GM12878 (cell line): ENCODE measurements at regions not wholly inside any gene's neighbourhood (a gene's known extent, or its start where the extent isn't known, plus 50 kb on each side); places are given as distances from the start of the nearest gene placed in this dataset.

Source experiments
- ATAC-seq: fragments of 200-7000 bp; cut with Tn5 transposase; 3 replicates; pipeline ENCODE4 v1.9.1; 2020; ENCODE audit warnings: mild to moderate bottlenecking, moderate library complexity
- BruUV-seq: library from RNA; stranded (reverse); fragments of 400-500 nt; replicated peaks from 2 replicates; lab custom pipeline; 2021; lab: Mats Ljungman, UMichigan
- CTCF ChIA-PET: fragments of 300-600 bp; sonication (Branson Sonifier 250); formaldehyde crosslinking; extraction: SDS; loops from one replicate; lab custom pipeline; 2021; ENCODE audit warnings: inconsistent platforms; lab: Yijun Ruan, JAX
- POLR2A ChIA-PET: fragments of 350-600 bp; formaldehyde crosslinking; extraction: SDS; loops from one replicate; lab custom pipeline; 2021; ENCODE audit warnings: inconsistent platforms; lab: Charles Lee
- RAD21 ChIA-PET: fragments of 300-600 bp; sonication (Branson Sonifier 250); formaldehyde crosslinking; loops from one replicate; lab custom pipeline; 2023; ENCODE audit warnings: antibody characterized with exemption; ENCODE audit not compliant: unreplicated experiment; lab: Charles Lee
- SMC1A ChIA-PET: fragments of 300-600 bp; sonication (Branson Sonifier 250); formaldehyde crosslinking; loops from one replicate; lab custom pipeline; 2023; ENCODE audit not compliant: unreplicated experiment, uncharacterized antibody; lab: Charles Lee
- DNase-seq: peaks from one replicate; pipeline ENCODE4 v3.0.0-alpha.2; 2011; ENCODE audit warnings: low read depth, low spot score
- FAIRE-seq: peaks from 3 replicates; lab custom pipeline; 2011; peaks lifted over from hg19 to GRCh38; lab: Jason Lieb, UNC
- H2AFZ ChIP-seq: 2 replicates; pipeline ENCODE4 v1.6.0; 2011; ENCODE audit warnings: low read depth, low read length, control low read depth; ENCODE audit not compliant: control insufficient read depth
- H3K27ac ChIP-seq: 2 replicates; pipeline ENCODE4 v1.5.1; 2011; ENCODE audit warnings: control low read depth; ENCODE audit not compliant: control insufficient read depth, insufficient read depth
- H3K27me3 ChIP-seq, 2 experiments: replicated peaks in 1 of 2; 2 replicates each; pipeline versions ENCODE4 v1.6.0 to v1.6.1; 2011; ENCODE audit warnings: low read length in 1 of 2; ENCODE audit not compliant: control insufficient read depth in 2 of 2, insufficient read depth in 2 of 2
- H3K36me3 ChIP-seq, 2 experiments: 2 replicates each; pipeline ENCODE4 v1.5.1; 2011; ENCODE audit warnings: low read length in 1 of 2; ENCODE audit not compliant: control insufficient read depth in 2 of 2, insufficient read depth in 2 of 2
- H3K4me1 ChIP-seq: 2 replicates; pipeline ENCODE4 v1.6.1; 2011; ENCODE audit warnings: mild to moderate bottlenecking, low read length, moderate library complexity, mixed read lengths; ENCODE audit not compliant: control insufficient read depth, insufficient read depth
- H3K4me2 ChIP-seq: 2 replicates; pipeline ENCODE4 v1.6.0; 2011; ENCODE audit warnings: control low read depth; ENCODE audit not compliant: control insufficient read depth, insufficient read depth
- H3K4me3 ChIP-seq: fragments of 200-600 bp; sonication (generic); 2 replicates; pipeline ENCODE4 v1.5.1; 2016
- H3K79me2 ChIP-seq: 2 replicates; pipeline ENCODE4 v1.6.0; 2011; ENCODE audit warnings: low read length; ENCODE audit not compliant: control insufficient read depth, insufficient read depth
- H3K9ac ChIP-seq: 2 replicates; pipeline ENCODE4 v1.8.0; 2011; ENCODE audit warnings: low read length, control low read depth, mixed read lengths; ENCODE audit not compliant: control insufficient read depth, insufficient read depth
- H3K9me3 ChIP-seq: replicated peaks from 3 replicates; pipeline ENCODE4 v1.5.1; 2011; ENCODE audit warnings: mild to moderate bottlenecking, low read length; ENCODE audit not compliant: control insufficient read depth, insufficient read depth
- H4K20me1 ChIP-seq: 2 replicates; pipeline ENCODE4 v1.6.0; 2011; ENCODE audit not compliant: control insufficient read depth, insufficient read depth
- BRCA1 ChIP-seq: IDR thresholded peaks from 2 replicates; pipeline ENCODE4 v1.6.1; 2011; ENCODE audit warnings: low read depth, low read length, improper control_type of control experiment
- HDAC2 ChIP-seq: fragments of 200-600 bp; sonication (generic); IDR thresholded peaks from 2 replicates; pipeline ENCODE4 v1.6.1; 2017
- JUNB ChIP-seq: IDR thresholded peaks from 2 replicates; pipeline ENCODE4 v1.6.1; 2016; ENCODE audit warnings: antibody characterized with exemption, mild to moderate bottlenecking
- JUND ChIP-seq: IDR thresholded peaks from 2 replicates; pipeline ENCODE4 v1.6.1; 2012; ENCODE audit warnings: low read depth, mild to moderate bottlenecking, low read length, improper control_type of control experiment, moderate library complexity
- LARP7 ChIP-seq: fragments of 450-650 bp; IDR thresholded peaks from 2 replicates; pipeline ENCODE4 v1.6.1; 2017; ENCODE audit warnings: mild to moderate bottlenecking
- NFXL1 ChIP-seq: fragments of 450-650 bp; IDR thresholded peaks from 2 replicates; pipeline ENCODE4 v1.6.1; 2017; ENCODE audit warnings: antibody characterized with exemption, mild to moderate bottlenecking, borderline replicate concordance
- RELA ChIP-seq: fragments of 450-650 bp; IDR thresholded peaks from 2 replicates; pipeline ENCODE4 v1.8.0; 2014; ENCODE audit warnings: borderline replicate concordance; ENCODE audit not compliant: partially characterized antibody
- SREBF1 ChIP-seq: IDR thresholded peaks from 2 replicates; pipeline ENCODE4 v1.6.1; 2012; ENCODE audit warnings: mild to moderate bottlenecking, low read length
- YY1 ChIP-seq: IDR thresholded peaks from 2 replicates; pipeline ENCODE4 v1.6.1; 2011; ENCODE audit warnings: low read depth, mild to moderate bottlenecking, low read length
- ZNF592 ChIP-seq: fragments of 450-650 bp; IDR thresholded peaks from 2 replicates; pipeline ENCODE4 v1.6.1; 2017; ENCODE audit warnings: mild to moderate bottlenecking, moderate library complexity
- WGBS: methylation state at CpG from one replicate; pipeline ENCODE4 v1.1.6; 2016; ENCODE audit warnings: low lambda C conversion rate; ENCODE audit not compliant: insufficient replicate concordance, insufficient coverage; ENCODE audit errors: missing lambda C conversion rate; 5-methylcytosine and 5-hydroxymethylcytosine counted together
- in situ Hi-C: fragments of 300-500 bp; cut with MboI; formaldehyde crosslinking; loops from 9 replicates; pipeline ENCODE4 v1.14.3; 2018; ENCODE audit warnings: mixed read lengths
- intact Hi-C: fragments of 100-400 bp; cut with micrococcal nuclease; formaldehyde crosslinking; loops from one replicate; pipeline ENCODE4 v1.14.2; 2022; ENCODE audit not compliant: unreplicated experiment
- TF ChIP-seq, protein P1 (sequence below): IDR thresholded peaks from 2 replicates; pipeline ENCODE4 v1.6.1; 2012; ENCODE audit warnings: mild to moderate bottlenecking, low read depth, low read length
- TF ChIP-seq, protein P2 (sequence below): IDR thresholded peaks from 2 replicates; pipeline ENCODE4 v1.6.1; 2012; ENCODE audit warnings: low read length, inconsistent platforms
- TF ChIP-seq, protein P3 (sequence below): IDR thresholded peaks from 2 replicates; pipeline ENCODE4 v1.6.1; 2011; ENCODE audit warnings: mild to moderate bottlenecking, low read depth, low read length, moderate library complexity; ENCODE audit not compliant: insufficient replicate concordance
- TF ChIP-seq, protein P4 (sequence below): IDR thresholded peaks from 2 replicates; pipeline ENCODE4 v1.6.1; 2012; ENCODE audit warnings: low read depth, low read length, improper control_type of control experiment

DNA sequence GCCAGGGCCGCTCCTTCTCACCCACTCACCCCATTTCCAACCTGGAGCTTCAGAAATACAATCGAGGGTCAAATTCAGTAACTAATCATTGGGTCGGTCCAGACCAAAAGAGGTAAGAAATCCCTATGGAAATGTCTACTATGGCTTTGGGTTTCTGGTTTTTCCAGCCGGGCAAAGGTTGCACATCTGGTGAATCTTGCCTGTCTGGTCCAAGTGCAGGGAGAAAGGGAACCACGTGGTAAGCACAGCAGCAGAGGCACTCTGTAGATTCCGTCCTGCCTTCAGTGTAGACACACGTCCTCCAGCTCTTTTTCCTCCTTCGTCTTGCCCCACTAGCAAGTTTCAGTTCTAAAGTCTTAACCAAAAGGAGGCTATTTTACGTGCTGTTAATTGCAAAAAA lies 218.0 kb upstream of the JADE1 start:
- Histone ChIP-seq H3K36me3 (no peaks in the 10 kb centered on the region), H3K9me3 (no peaks in the 10 kb centered on the region; the same call in 2 of the 3 replicates), H4K20me1 (no peaks in the 10 kb centered on the region), H3K4me3 (no peak overlapping the region), H3K27me3 (no peaks in the 10 kb centered on the region), H3K79me2 (no peaks in the 10 kb centered on the region), H2AFZ (no peak overlapping the region), H3K27ac (no peak overlapping the region), H3K9ac (no peak overlapping the region), H3K4me2 (no peak overlapping the region), H3K4me1 (no peaks in the 10 kb centered on the region)
- 31% methylated on average over 9 of the region's 9 CpGs for WGBS
- ATAC-seq (no peak), DNase-seq (no peak), FAIRE-seq (no peak)
- no TSS peak for BruUV-seq
- CTCF ChIA-PET: interaction anchor here (0.7 to 1.9 kb wide), 4 partner anchors 14 to 137 kb away, joined by 3 to 8 read pairs (median 4); no protein-coding TSS in a partner anchor
- in situ Hi-C loops (no loop called here), intact Hi-C loops (no loop called here)
- SMC1A ChIA-PET: interaction anchor here (1.3 to 1.8 kb wide), 2 partner anchors 9 to 138 kb away, joined by 3 to 6 read pairs; no protein-coding TSS in a partner anchor
- RAD21 ChIA-PET: no interaction called here
- POLR2A ChIA-PET: no interaction called here
- TF ChIP-seq, protein P1, sequence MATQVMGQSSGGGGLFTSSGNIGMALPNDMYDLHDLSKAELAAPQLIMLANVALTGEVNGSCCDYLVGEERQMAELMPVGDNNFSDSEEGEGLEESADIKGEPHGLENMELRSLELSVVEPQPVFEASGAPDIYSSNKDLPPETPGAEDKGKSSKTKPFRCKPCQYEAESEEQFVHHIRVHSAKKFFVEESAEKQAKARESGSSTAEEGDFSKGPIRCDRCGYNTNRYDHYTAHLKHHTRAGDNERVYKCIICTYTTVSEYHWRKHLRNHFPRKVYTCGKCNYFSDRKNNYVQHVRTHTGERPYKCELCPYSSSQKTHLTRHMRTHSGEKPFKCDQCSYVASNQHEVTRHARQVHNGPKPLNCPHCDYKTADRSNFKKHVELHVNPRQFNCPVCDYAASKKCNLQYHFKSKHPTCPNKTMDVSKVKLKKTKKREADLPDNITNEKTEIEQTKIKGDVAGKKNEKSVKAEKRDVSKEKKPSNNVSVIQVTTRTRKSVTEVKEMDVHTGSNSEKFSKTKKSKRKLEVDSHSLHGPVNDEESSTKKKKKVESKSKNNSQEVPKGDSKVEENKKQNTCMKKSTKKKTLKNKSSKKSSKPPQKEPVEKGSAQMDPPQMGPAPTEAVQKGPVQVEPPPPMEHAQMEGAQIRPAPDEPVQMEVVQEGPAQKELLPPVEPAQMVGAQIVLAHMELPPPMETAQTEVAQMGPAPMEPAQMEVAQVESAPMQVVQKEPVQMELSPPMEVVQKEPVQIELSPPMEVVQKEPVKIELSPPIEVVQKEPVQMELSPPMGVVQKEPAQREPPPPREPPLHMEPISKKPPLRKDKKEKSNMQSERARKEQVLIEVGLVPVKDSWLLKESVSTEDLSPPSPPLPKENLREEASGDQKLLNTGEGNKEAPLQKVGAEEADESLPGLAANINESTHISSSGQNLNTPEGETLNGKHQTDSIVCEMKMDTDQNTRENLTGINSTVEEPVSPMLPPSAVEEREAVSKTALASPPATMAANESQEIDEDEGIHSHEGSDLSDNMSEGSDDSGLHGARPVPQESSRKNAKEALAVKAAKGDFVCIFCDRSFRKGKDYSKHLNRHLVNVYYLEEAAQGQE: no peak
- TF ChIP-seq YY1 (no peak), RELA (no peak), LARP7 (no peak), ZNF592 (no peak), HDAC2 (no peak), NFXL1 (no peak), BRCA1 (no peak), JUNB (no peak), JUND (no peak), SREBF1 (no peak)
- TF ChIP-seq, protein P2, sequence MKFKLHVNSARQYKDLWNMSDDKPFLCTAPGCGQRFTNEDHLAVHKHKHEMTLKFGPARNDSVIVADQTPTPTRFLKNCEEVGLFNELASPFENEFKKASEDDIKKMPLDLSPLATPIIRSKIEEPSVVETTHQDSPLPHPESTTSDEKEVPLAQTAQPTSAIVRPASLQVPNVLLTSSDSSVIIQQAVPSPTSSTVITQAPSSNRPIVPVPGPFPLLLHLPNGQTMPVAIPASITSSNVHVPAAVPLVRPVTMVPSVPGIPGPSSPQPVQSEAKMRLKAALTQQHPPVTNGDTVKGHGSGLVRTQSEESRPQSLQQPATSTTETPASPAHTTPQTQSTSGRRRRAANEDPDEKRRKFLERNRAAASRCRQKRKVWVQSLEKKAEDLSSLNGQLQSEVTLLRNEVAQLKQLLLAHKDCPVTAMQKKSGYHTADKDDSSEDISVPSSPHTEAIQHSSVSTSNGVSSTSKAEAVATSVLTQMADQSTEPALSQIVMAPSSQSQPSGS: no peak
- TF ChIP-seq, protein P3, sequence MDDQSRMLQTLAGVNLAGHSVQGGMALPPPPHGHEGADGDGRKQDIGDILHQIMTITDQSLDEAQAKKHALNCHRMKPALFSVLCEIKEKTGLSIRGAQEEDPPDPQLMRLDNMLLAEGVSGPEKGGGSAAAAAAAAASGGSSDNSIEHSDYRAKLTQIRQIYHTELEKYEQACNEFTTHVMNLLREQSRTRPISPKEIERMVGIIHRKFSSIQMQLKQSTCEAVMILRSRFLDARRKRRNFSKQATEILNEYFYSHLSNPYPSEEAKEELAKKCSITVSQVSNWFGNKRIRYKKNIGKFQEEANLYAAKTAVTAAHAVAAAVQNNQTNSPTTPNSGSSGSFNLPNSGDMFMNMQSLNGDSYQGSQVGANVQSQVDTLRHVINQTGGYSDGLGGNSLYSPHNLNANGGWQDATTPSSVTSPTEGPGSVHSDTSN: no peak
- TF ChIP-seq, protein P4, sequence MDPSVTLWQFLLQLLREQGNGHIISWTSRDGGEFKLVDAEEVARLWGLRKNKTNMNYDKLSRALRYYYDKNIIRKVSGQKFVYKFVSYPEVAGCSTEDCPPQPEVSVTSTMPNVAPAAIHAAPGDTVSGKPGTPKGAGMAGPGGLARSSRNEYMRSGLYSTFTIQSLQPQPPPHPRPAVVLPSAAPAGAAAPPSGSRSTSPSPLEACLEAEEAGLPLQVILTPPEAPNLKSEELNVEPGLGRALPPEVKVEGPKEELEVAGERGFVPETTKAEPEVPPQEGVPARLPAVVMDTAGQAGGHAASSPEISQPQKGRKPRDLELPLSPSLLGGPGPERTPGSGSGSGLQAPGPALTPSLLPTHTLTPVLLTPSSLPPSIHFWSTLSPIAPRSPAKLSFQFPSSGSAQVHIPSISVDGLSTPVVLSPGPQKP: no peak
